HG03439 (cell line): ENCODE measurements at regions not wholly inside any gene's neighbourhood (a gene's known extent, or its start where the extent isn't known, plus 50 kb on each side); places are given as distances from the start of the nearest gene placed in this dataset.

ENCODE experiments used
- ATAC-seq: cut with Tn5 transposase; IDR thresholded peaks from one replicate; pipeline ENCODE4 v1.9.1; 2021; ENCODE audit warnings: mild to moderate bottlenecking, moderate library complexity; ENCODE audit not compliant: unreplicated experiment

- no peak for ATAC-seq
These were observed 736.9 kb downstream of the TLE1 start for GRCh38 chr9:80952363-80952922.

DNA sequence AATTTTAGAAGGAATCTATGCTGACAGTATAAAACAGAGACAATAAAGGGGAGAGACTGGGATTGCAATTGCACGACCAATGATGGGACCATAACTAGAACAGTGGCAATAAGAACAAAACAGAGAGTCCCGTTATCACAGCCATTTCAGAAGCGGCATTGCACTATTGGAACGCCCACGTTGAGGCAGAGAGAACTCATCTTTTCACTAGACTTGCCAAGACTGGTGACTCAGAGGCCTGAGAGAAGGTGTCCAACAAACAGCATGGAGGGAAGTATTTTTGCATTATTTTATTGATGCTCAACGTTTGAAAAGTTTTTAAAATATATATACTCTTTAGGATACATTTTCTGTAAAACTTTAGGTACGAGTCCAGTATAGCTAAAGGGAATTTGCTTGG lies 737.7 kb downstream of the TLE1 start:
- no peak for ATAC-seq

GRCh38 chr9:80948876-80949275 lies 740.5 kb downstream of the TLE1 start:
- no peak for ATAC-seq

DNA sequence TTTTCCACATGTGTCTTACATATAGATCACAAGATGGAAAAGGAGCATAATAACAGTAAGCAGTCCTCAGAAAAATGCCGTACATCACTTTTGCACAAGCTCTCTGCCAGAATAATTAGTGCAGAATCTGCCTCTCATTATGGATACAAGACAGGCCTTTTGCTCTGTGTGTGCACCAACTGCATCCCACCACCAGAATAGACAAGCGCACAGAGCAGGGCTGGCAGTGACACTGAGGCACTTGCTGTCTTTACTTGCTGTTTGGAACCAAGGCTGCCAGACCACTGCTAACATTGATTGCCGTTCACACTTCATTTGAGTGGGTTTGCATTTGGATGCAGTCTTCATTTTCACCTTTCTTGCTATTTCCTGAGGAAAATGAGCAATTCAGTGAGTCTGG lies 741.3 kb downstream of the TLE1 start:
- ATAC-seq = no peak

- ATAC-seq = no peak
These were observed 742.7 kb downstream of the TLE1 start for GRCh38 chr9:80946496-80947170.

GRCh38 chr9:80945436-80945835 lies 743.9 kb downstream of the TLE1 start:
- no peak for ATAC-seq

GRCh38 chr9:80937645-80938044 lies 751.7 kb downstream of the TLE1 start:
- ATAC-seq = no peak

- no peak for ATAC-seq
These were observed 755.3 kb downstream of the TLE1 start for GRCh38 chr9:80934095-80934494.

DNA sequence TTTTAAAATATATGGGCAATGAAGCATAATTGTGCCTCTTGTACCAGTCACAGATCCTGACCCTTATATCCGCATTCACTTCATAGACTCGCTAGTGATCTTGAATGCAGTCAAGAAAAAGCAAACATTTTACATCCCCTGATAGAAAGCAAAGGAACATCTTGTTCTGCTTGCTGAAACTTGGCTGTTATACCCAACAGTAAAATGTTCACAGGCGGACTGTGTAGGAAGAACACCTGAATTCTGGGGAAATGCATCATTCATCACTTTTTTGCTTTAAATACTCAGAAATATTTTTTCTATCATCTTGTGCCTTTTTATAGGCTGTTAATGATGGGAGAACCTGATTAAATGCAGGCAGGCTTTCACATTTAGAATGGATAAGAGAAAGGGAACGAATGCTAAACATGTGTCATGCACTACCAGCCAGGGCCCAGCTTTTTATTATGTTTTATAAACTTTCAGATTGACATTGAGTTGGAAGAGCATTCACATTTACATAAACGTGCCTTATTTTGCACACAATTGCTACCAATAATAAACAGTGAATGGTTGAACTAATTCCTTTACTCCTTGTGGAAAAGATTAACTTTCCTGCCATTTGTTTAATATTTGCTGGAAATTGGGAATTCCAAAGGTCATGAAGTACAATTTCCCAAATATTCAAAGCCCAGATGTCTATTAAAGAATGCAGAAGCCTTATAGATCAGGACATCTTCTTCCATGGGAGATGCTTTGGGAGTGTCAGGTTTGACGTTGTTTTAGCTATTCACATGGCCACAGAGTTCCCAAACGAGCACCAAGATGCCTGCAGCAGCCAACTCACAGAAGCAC lies 756.2 kb downstream of the TLE1 start:
- ATAC-seq = no peak

GRCh38 chr9:80932181-80932580 lies 757.2 kb downstream of the TLE1 start:
- no peak for ATAC-seq

DNA sequence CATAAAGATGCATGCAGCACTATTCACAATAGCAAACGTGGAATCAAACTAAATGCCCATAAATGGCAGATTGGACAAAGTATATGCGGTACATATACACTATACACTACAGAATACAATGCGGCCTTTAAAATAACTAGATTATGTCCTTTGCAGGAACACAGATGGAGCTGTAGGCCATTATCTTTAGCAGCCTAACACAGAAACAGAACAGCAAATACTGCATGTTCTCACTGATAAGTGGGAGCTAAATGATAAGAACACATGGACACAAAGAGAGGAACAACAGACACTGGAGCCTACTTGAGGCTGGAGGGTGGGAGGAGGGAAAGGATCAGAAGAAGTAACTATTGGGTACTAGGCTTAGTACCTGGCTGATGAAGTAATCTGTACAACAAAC lies 758.2 kb downstream of the TLE1 start:
- ATAC-seq = no peak

GRCh38 chr9:80928697-80929096 lies 760.6 kb downstream of the TLE1 start:
- ATAC-seq = no peak

GRCh38 chr9:80926611-80927010 lies 762.7 kb downstream of the TLE1 start:
- no peak for ATAC-seq

DNA sequence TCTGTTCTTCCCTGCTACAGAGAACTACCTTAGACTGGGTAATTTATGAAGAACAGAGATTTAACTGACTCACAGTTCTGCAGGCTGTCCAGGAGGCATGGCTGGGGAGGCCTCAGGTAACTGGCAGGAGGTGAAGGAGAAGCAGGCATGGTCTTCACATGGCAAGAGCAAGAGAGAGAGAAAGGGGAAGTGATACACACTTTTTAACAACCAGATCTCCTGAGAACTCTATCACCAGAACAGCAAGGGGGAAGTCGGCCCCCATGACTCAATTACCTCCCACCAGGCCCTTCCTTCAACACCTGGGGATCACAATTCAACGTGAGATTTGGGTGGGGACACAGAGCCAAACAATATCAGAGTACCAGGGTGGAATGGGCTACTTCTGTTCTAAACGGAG lies 766.8 kb downstream of the TLE1 start:
- no peak for ATAC-seq

- no peak for ATAC-seq
These were observed 782.6 kb downstream of the TLE1 start for GRCh38 chr9:80906728-80907127.

DNA sequence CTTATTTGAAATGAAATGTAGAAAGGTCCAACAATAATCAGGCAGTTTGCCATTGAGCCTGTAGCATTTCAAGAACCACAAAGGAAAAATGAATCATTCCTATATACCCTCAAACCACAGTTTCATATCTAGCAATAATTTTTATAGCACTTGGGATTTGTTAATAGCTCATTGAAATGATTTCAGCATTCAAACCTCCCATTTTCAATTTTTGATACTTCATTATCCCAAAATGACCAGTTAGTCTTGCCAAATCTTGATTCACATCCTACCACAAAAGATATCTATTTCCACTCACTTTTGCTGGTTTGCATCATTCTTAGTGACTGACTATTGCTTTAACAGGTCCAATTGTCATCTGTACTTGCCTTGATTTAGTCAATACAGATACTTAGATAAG lies 790.1 kb downstream of the TLE1 start:
- no peak for ATAC-seq

- no peak for ATAC-seq
These were observed 796.2 kb downstream of the TLE1 start for GRCh38 chr9:80893190-80893589.

- no peak for ATAC-seq
These were observed 796.6 kb downstream of the TLE1 start for GRCh38 chr9:80892703-80893102.

DNA sequence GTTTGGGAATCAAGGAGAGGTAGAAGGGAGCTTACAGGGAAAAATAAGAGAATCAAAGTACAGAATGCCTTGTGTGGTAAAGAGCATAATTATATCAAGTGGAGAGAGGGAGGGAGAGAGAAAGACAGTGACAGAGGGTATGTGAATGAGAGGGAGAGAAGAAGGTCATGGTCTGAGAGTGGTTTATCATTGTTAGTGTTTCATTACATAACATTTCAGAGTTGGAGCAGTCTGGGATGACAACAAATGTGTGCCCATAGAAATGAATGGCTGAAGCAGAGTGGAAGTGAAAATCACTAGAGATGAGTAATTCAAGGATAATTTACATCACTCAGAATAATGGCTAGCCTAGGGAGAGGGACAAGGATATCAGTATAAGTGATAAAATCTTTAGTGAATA lies 799.2 kb downstream of the TLE1 start:
- no peak for ATAC-seq

DNA sequence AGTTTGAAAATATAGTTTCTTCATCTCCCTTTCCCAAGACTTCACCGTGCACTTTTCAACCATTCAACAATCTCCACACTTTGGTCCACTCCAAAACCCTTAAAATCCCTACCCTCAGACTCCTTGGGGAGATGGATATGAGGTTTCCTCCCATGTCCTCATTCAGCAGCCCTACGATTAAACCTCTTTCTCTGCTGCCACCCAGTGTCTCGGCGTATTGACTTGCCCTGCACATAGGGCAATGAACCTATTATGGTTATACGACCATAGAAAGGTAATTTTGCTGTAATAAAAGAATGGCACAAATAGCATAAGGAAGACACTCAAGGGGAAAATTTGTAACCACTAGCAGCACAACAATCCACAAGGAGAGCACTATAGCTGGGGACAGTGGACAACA lies 803.5 kb downstream of the TLE1 start:
- no peak for ATAC-seq

DNA sequence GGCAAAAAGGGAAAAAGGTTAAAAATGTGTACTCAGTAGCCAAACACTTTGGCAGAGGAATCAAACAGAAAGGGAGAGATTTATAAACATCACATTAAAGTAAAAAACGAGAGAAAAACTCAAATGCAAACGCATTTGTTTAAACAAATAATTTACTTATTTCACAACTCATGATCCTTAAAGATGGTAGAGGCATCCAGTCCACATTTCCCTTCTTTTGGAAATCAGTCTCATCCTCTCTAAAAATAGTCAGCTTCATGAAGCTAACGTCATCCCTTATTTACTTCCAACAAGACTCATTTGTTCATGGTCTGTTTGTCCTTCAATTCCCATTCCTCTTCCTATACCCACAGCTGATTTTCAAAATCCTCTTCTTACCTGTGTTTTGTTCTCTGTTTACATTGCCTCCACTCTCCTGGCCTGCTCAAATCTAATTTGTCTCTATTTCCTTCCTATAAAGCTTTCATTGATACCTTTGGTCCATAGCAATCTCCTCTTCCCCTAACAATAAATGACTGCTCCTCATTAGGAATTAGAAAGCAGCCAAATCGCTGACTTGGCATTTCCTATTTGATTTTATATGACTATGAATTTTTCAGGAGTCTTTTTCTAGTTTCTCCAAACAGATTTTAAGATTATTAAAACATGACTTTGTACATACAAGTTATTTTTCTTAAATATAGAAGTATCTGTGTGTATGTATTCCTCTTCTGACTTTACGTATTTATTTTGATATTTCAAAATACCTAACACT lies 805.3 kb downstream of the TLE1 start:
- ATAC-seq = no peak
